DOHH2 (cell line): ENCODE measurements at regions not wholly inside any gene's neighbourhood (a gene's known extent, or its start where the extent isn't known, plus 50 kb on each side); places are given as distances from the start of the nearest gene placed in this dataset.

ENCODE experiments used
- H3F3A ChIP-seq: fragments of 200-600 bp; sonication (generic), shearing (Covaris generic); 2 replicates; pipeline ENCODE4 v1.6.0; 2016; ENCODE audit warnings: antibody characterized with exemption, mild to moderate bottlenecking; ENCODE audit not compliant: control insufficient read depth, insufficient read depth
- H3K27ac ChIP-seq: fragments of 200-600 bp; sonication (generic); 2 replicates; pipeline ENCODE4 v1.5.1; 2014; ENCODE audit warnings: low read depth, mild to moderate bottlenecking, low read length, moderate library complexity
- H3K27me3 ChIP-seq: fragments of 200-600 bp; sonication (generic); 2 replicates; pipeline ENCODE4 v1.6.1; 2014; ENCODE audit warnings: mild to moderate bottlenecking, low read length, mixed read lengths; ENCODE audit not compliant: control insufficient read depth
- H3K36me3 ChIP-seq: fragments of 200-600 bp; sonication (generic); 2 replicates; pipeline ENCODE4 v1.6.1; 2014; ENCODE audit warnings: mild to moderate bottlenecking, low read length, moderate library complexity, mixed read lengths; ENCODE audit not compliant: control insufficient read depth
- H3K4me1 ChIP-seq: fragments of 200-600 bp; sonication (generic); 2 replicates; pipeline ENCODE4 v1.6.1; 2014; ENCODE audit warnings: mild to moderate bottlenecking, low read length, mixed read lengths; ENCODE audit not compliant: control insufficient read depth
- H3K4me2 ChIP-seq: fragments of 200-600 bp; sonication (generic); 2 replicates; pipeline ENCODE4 v1.6.0; 2014; ENCODE audit warnings: mild to moderate bottlenecking, low read length, moderate library complexity
- H3K4me3 ChIP-seq: fragments of 200-600 bp; sonication (generic); 2 replicates; pipeline ENCODE4 v1.5.1; 2014; ENCODE audit warnings: mild to moderate bottlenecking, low read length, mixed read lengths
- H3K79me2 ChIP-seq: fragments of 200-600 bp; sonication (generic); 2 replicates; pipeline ENCODE4 v1.6.1; 2014; ENCODE audit warnings: mild to moderate bottlenecking, low read length, mixed read lengths; ENCODE audit not compliant: control insufficient read depth
- H3K9me2 ChIP-seq: fragments of 200-600 bp; sonication (generic); replicated peaks from 2 replicates; pipeline ENCODE4 v1.6.1; 2014; ENCODE audit warnings: mild to moderate bottlenecking, low read length, mixed read lengths; ENCODE audit not compliant: control insufficient read depth
- H3K9me3 ChIP-seq: fragments of 200-600 bp; sonication (generic); 2 replicates; pipeline ENCODE4 v1.6.1; 2014; ENCODE audit warnings: antibody characterized with exemption, low read length, mixed read lengths; ENCODE audit not compliant: control insufficient read depth, insufficient read depth
- H4K20me1 ChIP-seq: fragments of 200-600 bp; sonication (generic); 2 replicates; pipeline ENCODE4 v1.6.0; 2014; ENCODE audit warnings: low read depth, mild to moderate bottlenecking, antibody characterized with exemption, low read length, moderate library complexity; ENCODE audit not compliant: control insufficient read depth, insufficient read depth
- EZH2phosphoT487 ChIP-seq: fragments of 200-600 bp; sonication (generic); IDR thresholded peaks from 2 replicates; pipeline ENCODE4 v1.6.1; 2017; ENCODE audit warnings: borderline replicate concordance, mild to moderate bottlenecking, antibody characterized with exemption, low read length, moderate library complexity, mixed read lengths
- TF ChIP-seq, protein P1 (sequence below): fragments of 200-600 bp; sonication (generic); IDR thresholded peaks from one replicate; pipeline ENCODE4 v1.5.1; 2014; ENCODE audit warnings: antibody characterized with exemption, mild to moderate bottlenecking, low read depth, low read length; ENCODE audit not compliant: poor library complexity, severe bottlenecking

- no peak for TF ChIP-seq EZH2phosphoT487
- TF ChIP-seq, protein P1, sequence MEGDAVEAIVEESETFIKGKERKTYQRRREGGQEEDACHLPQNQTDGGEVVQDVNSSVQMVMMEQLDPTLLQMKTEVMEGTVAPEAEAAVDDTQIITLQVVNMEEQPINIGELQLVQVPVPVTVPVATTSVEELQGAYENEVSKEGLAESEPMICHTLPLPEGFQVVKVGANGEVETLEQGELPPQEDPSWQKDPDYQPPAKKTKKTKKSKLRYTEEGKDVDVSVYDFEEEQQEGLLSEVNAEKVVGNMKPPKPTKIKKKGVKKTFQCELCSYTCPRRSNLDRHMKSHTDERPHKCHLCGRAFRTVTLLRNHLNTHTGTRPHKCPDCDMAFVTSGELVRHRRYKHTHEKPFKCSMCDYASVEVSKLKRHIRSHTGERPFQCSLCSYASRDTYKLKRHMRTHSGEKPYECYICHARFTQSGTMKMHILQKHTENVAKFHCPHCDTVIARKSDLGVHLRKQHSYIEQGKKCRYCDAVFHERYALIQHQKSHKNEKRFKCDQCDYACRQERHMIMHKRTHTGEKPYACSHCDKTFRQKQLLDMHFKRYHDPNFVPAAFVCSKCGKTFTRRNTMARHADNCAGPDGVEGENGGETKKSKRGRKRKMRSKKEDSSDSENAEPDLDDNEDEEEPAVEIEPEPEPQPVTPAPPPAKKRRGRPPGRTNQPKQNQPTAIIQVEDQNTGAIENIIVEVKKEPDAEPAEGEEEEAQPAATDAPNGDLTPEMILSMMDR, result no peak
- Histone ChIP-seq H3K4me3 (no peak overlapping the region), H3K79me2 (no peaks in the 10 kb centered on the region), H3K27ac (no peak overlapping the region), H4K20me1 (no peaks in the 10 kb centered on the region), H3K9me3 (no peaks in the 10 kb centered on the region), H3K36me3 (no peaks in the 10 kb centered on the region), H3K27me3 (no peaks in the 10 kb centered on the region), H3K4me2 (no peak overlapping the region), H3K4me1 (no peaks in the 10 kb centered on the region), H3K9me2 (no peaks in the 10 kb centered on the region), H3F3A (no peaks in the 10 kb centered on the region)
Observed at GRCh38 chr4:134298313-134298712, 96.7 kb upstream of the PABPC4L start.

DNA sequence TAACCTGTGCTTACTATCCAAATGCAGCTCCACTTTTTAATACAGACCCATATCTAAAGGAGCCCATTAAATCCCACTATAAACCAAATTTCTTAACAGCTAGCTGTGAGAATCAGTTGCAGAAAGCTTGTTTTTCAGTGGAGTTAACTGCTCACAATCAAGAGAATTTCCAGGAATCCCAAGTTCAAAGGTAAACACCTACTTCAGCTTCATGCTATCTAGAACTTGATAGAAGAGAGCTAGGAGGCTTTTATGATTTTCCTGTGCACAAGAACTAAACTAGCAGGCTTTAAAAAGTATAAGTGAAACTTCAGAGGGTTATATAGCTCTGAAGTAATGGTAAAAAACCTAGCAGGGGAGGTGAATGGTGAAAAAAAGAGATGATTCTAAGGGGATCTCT lies 96.2 kb upstream of the PABPC4L start:
- TF ChIP-seq, protein P1, result no peak
- no peak for TF ChIP-seq EZH2phosphoT487
- no peaks in the 10 kb centered on the region for H3K27me3 ChIP-seq
- H3F3A ChIP-seq, result no peaks in the 10 kb centered on the region
- no peaks in the 10 kb centered on the region for H3K36me3 ChIP-seq
- no peaks in the 10 kb centered on the region for H4K20me1 ChIP-seq
- H3K27ac ChIP-seq, result no peak overlapping the region
- no peaks in the 10 kb centered on the region for H3K79me2 ChIP-seq
- no peaks in the 10 kb centered on the region for H3K9me3 ChIP-seq
- no peaks in the 10 kb centered on the region for H3K4me1 ChIP-seq
- no peak overlapping the region for H3K4me3 ChIP-seq
- H3K4me2 ChIP-seq, result no peak overlapping the region
- no peaks in the 10 kb centered on the region for H3K9me2 ChIP-seq

- TF ChIP-seq EZH2phosphoT487, result no peak
- TF ChIP-seq, protein P1, result no peak
- Histone ChIP-seq H3K79me2 (no peaks in the 10 kb centered on the region), H3K9me2 (no peaks in the 10 kb centered on the region), H3F3A (no peaks in the 10 kb centered on the region), H3K27me3 (no peaks in the 10 kb centered on the region), H3K36me3 (no peaks in the 10 kb centered on the region), H3K9me3 (no peaks in the 10 kb centered on the region), H3K4me2 (no peak overlapping the region), H4K20me1 (no peaks in the 10 kb centered on the region), H3K27ac (no peak overlapping the region), H3K4me1 (no peaks in the 10 kb centered on the region), H3K4me3 (no peak overlapping the region)
Observed at GRCh38 chr4:134282680-134283079, 81.1 kb upstream of the PABPC4L start.

- TF ChIP-seq, protein P1, result no peak
- no peak for TF ChIP-seq EZH2phosphoT487
- no peaks in the 10 kb centered on the region for H3K4me1 ChIP-seq
- H3K4me3 ChIP-seq, result no peak overlapping the region
- H3K9me2 ChIP-seq, result no peaks in the 10 kb centered on the region
- no peaks in the 10 kb centered on the region for H3K27me3 ChIP-seq
- no peak overlapping the region for H3K4me2 ChIP-seq
- H3F3A ChIP-seq, result no peaks in the 10 kb centered on the region
- H3K9me3 ChIP-seq, result no peaks in the 10 kb centered on the region
- no peaks in the 10 kb centered on the region for H3K36me3 ChIP-seq
- H3K79me2 ChIP-seq, result no peaks in the 10 kb centered on the region
- H4K20me1 ChIP-seq, result no peaks in the 10 kb centered on the region
- H3K27ac ChIP-seq, result no peak overlapping the region
Observed at GRCh38 chr4:134278675-134279074, 77.1 kb upstream of the PABPC4L start.
